ENCODE measurements at regions not wholly inside any gene's neighbourhood (a gene's known extent, or its start where the extent isn't known, plus 50 kb on each side); places are given as distances from the start of the nearest gene placed in this dataset.

DNA sequence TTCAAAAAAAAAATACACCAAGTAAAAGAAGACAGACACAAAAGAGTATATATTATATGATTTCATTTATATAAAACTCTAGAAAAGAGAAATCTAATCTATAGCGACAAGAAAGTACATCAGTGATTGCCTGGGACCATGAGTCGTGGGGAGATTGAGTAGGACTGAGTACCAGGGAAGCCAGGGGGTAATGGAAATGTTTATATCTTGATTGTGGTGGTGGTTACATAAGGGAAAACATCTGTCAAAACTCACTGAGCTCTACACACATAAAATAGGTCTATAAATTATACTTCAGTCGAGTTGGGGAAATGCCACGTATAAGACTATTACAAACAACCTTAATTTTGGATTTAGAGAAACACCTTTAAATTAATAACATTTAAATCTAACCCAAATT, 117.4 kb downstream of the TRIM29 start:
- no peak for TF ChIP-seq RFX5 (IDR thresholded peaks at IDR 0.05; ENCODE audit: low read depth, low read length)
- TF ChIP-seq, protein P1, sequence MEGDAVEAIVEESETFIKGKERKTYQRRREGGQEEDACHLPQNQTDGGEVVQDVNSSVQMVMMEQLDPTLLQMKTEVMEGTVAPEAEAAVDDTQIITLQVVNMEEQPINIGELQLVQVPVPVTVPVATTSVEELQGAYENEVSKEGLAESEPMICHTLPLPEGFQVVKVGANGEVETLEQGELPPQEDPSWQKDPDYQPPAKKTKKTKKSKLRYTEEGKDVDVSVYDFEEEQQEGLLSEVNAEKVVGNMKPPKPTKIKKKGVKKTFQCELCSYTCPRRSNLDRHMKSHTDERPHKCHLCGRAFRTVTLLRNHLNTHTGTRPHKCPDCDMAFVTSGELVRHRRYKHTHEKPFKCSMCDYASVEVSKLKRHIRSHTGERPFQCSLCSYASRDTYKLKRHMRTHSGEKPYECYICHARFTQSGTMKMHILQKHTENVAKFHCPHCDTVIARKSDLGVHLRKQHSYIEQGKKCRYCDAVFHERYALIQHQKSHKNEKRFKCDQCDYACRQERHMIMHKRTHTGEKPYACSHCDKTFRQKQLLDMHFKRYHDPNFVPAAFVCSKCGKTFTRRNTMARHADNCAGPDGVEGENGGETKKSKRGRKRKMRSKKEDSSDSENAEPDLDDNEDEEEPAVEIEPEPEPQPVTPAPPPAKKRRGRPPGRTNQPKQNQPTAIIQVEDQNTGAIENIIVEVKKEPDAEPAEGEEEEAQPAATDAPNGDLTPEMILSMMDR (conservative IDR thresholded peaks at IDR 0.05; ENCODE audit: low read depth, low read length): no peak
- TF ChIP-seq NFE2L2 (IDR thresholded peaks at IDR 0.05; ENCODE audit: low read depth, low read length): no peak
- TF ChIP-seq POLR2A (IDR thresholded peaks at IDR 0.05; ENCODE audit: low read depth, low read length): no peak
- TF ChIP-seq ELK1 (IDR thresholded peaks at IDR 0.05; ENCODE audit: borderline replicate concordance, low read depth, low read length): no peak
- TF ChIP-seq CEBPB (IDR thresholded peaks at IDR 0.05; ENCODE audit: low read depth, low read length): no peak
- no peak for TF ChIP-seq RAD21 (IDR thresholded peaks at IDR 0.05; ENCODE audit: low read length)
- TF ChIP-seq USF2 (IDR thresholded peaks at IDR 0.05; ENCODE audit: low read depth, low read length): no peak
- no peak for TF ChIP-seq BHLHE40 (IDR thresholded peaks at IDR 0.05; ENCODE audit: low read depth, low read length)
- no peak for TF ChIP-seq MAZ (IDR thresholded peaks at IDR 0.05; ENCODE audit: borderline replicate concordance, low read depth, low read length)
- TF ChIP-seq RCOR1 (IDR thresholded peaks at IDR 0.05; ENCODE audit: insufficient replicate concordance, low read length): no peak
- no peak for TF ChIP-seq MAFK (IDR thresholded peaks at IDR 0.05; ENCODE audit: low read depth, low read length)

Measured in IMR-90 (cell line).